ENCODE measurements at regions not wholly inside any gene's neighbourhood (a gene's known extent, or its start where the extent isn't known, plus 50 kb on each side); places are given as distances from the start of the nearest gene placed in this dataset.

GRCh38 chr2:16330012-16330411 lies 335.6 kb downstream of the CYRIA start:
- TF ChIP-seq CTCF (conservative IDR thresholded peaks at IDR 0.05; ENCODE audit: control insufficient read depth, insufficient read depth, low read depth, low read length): no peak
- H3K4me3 ChIP-seq (ENCODE audit: control insufficient read depth, low read depth, low read length): no peak overlapping the region
- DNase-seq (ENCODE audit: low read depth): no peak

GRCh38 chr2:16329421-16329820 lies 336.2 kb downstream of the CYRIA start:
- no peak for DNase-seq (ENCODE audit: low read depth)
- H3K4me3 ChIP-seq (ENCODE audit: control insufficient read depth, low read depth, low read length): no peak overlapping the region
- no peak for TF ChIP-seq CTCF (conservative IDR thresholded peaks at IDR 0.05; ENCODE audit: control insufficient read depth, insufficient read depth, low read depth, low read length)

- DNase-seq (ENCODE audit: low read depth): no peak
- H3K4me3 ChIP-seq (ENCODE audit: control insufficient read depth, low read depth, low read length): no peak overlapping the region
- no peak for TF ChIP-seq CTCF (conservative IDR thresholded peaks at IDR 0.05; ENCODE audit: control insufficient read depth, insufficient read depth, low read depth, low read length)
Measured at GRCh38 chr2:16328521-16329190, 337.0 kb downstream of the CYRIA start.

GRCh38 chr2:16327326-16327725 lies 338.3 kb downstream of the CYRIA start:
- no peak for TF ChIP-seq CTCF (conservative IDR thresholded peaks at IDR 0.05; ENCODE audit: control insufficient read depth, insufficient read depth, low read depth, low read length)
- DNase-seq (ENCODE audit: low read depth): no peak
- H3K4me3 ChIP-seq (ENCODE audit: control insufficient read depth, low read depth, low read length): no peak overlapping the region

- DNase-seq (ENCODE audit: low read depth): no peak
- no peak for TF ChIP-seq CTCF (conservative IDR thresholded peaks at IDR 0.05; ENCODE audit: control insufficient read depth, insufficient read depth, low read depth, low read length)
- H3K4me3 ChIP-seq (ENCODE audit: control insufficient read depth, low read depth, low read length): no peak overlapping the region
Measured at GRCh38 chr2:16326711-16327300, 338.8 kb downstream of the CYRIA start.

- H3K4me3 ChIP-seq (ENCODE audit: control insufficient read depth, low read depth, low read length): no peak overlapping the region
- DNase-seq (ENCODE audit: low read depth): no peak
- no peak for TF ChIP-seq CTCF (conservative IDR thresholded peaks at IDR 0.05; ENCODE audit: control insufficient read depth, insufficient read depth, low read depth, low read length)
Measured at GRCh38 chr2:16325976-16326510, 339.6 kb downstream of the CYRIA start.
